ENCODE measurements at regions not wholly inside any gene's neighbourhood (a gene's known extent, or its start where the extent isn't known, plus 50 kb on each side); places are given as distances from the start of the nearest gene placed in this dataset.

DNA sequence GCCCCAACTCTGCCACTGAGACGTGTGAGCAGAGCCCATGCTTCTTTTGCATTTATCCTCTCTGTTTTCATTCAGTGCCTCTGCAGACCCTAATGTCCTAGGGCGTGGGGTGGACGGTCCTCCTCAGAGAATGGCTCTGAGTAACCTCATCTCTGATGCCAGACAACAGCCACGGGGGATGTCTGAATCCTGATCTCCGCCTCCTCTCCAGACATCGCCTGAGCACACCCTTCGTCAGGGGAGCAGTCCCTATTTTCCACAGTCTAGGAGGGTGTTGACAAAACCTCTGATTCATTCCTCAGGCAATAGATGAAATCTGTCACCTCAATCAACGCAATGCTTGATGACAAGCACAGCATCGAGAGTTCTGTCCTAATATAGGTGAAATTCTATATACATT is 109.2 kb upstream of the DYRK2 start:
- TF ChIP-seq, protein P1, sequence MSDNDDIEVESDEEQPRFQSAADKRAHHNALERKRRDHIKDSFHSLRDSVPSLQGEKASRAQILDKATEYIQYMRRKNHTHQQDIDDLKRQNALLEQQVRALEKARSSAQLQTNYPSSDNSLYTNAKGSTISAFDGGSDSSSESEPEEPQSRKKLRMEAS (CRISPR knock-in tag; IDR thresholded peaks at IDR 0.05): no peak
- TF ChIP-seq SMC3 (conservative IDR thresholded peaks at IDR 0.05; ENCODE audit: insufficient read depth, low read depth, low read length) (no peak), TAF1 (IDR thresholded peaks at IDR 0.05; ENCODE audit: control insufficient read depth, extremely low read depth, insufficient read depth, low read length, severe bottlenecking) (no peak), FOXK2 (conservative IDR thresholded peaks at IDR 0.05 in 1 of 2, IDR thresholded peaks at IDR 0.05 in 1 of 2; ENCODE audit: low read depth in 2 of 2) (no peak), ZNF121 (CRISPR knock-in tag; conservative IDR thresholded peaks at IDR 0.05) (no peak), RCOR1 (IDR thresholded peaks at IDR 0.05; ENCODE audit: borderline replicate concordance in 1 of 2, low read depth in 2 of 2, low read length in 2 of 2) (no peak)
- TF ChIP-seq, protein P2, sequence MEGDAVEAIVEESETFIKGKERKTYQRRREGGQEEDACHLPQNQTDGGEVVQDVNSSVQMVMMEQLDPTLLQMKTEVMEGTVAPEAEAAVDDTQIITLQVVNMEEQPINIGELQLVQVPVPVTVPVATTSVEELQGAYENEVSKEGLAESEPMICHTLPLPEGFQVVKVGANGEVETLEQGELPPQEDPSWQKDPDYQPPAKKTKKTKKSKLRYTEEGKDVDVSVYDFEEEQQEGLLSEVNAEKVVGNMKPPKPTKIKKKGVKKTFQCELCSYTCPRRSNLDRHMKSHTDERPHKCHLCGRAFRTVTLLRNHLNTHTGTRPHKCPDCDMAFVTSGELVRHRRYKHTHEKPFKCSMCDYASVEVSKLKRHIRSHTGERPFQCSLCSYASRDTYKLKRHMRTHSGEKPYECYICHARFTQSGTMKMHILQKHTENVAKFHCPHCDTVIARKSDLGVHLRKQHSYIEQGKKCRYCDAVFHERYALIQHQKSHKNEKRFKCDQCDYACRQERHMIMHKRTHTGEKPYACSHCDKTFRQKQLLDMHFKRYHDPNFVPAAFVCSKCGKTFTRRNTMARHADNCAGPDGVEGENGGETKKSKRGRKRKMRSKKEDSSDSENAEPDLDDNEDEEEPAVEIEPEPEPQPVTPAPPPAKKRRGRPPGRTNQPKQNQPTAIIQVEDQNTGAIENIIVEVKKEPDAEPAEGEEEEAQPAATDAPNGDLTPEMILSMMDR (IDR thresholded peaks at IDR 0.05 in 2 of 3, conservative IDR thresholded peaks at IDR 0.05 in 1 of 3; ENCODE audit: insufficient read depth in 2 of 3, low read depth in 1 of 3, low read length in 3 of 3): no peak
- TF ChIP-seq, protein P3, sequence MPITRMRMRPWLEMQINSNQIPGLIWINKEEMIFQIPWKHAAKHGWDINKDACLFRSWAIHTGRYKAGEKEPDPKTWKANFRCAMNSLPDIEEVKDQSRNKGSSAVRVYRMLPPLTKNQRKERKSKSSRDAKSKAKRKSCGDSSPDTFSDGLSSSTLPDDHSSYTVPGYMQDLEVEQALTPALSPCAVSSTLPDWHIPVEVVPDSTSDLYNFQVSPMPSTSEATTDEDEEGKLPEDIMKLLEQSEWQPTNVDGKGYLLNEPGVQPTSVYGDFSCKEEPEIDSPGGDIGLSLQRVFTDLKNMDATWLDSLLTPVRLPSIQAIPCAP (CRISPR knock-in tag; IDR thresholded peaks at IDR 0.05; ENCODE audit: borderline replicate concordance): no peak

Data from K562 (cell line).